Transverse colon (tissue), 3 donors: ENCODE measurements at regions not wholly inside any gene's neighbourhood (a gene's known extent, or its start where the extent isn't known, plus 50 kb on each side); places are given as distances from the start of the nearest gene placed in this dataset.

Experiments used
- POLR2A ChIP-seq: fragments of 450-650 bp; IDR thresholded peaks from one replicate; pipeline ENCODE4 v1.6.1; 2016; ENCODE audit warnings: antibody characterized with exemption, mild to moderate bottlenecking, moderate library complexity
- POLR2AphosphoS5 ChIP-seq, 3 donors: sonication (generic); formaldehyde crosslinking; IDR thresholded peaks; one replicate each; pipeline ENCODE4 v1.6.1; 2016; ENCODE audit warnings: antibody characterized with exemption in 3 of 3

GRCh38 chr12:105922670-105923102, 216.1 kb downstream of the NUAK1 start:
- no peak for TF ChIP-seq POLR2AphosphoS5 (IDR thresholded peaks at IDR 0.05)
- no peak for TF ChIP-seq POLR2A
